IMR-90 (cell line): ENCODE measurements at regions not wholly inside any gene's neighbourhood (a gene's known extent, or its start where the extent isn't known, plus 50 kb on each side); places are given as distances from the start of the nearest gene placed in this dataset.

Experiments used
- CEBPB ChIP-seq: IDR thresholded peaks from 2 replicates; pipeline ENCODE4 v1.6.1; 2012; ENCODE audit warnings: low read depth, low read length, improper control_type of control experiment
- CTCF ChIP-seq: conservative IDR thresholded peaks from 2 replicates; pipeline ENCODE4 v1.5.1; 2012; ENCODE audit warnings: mild to moderate bottlenecking, low read depth, low read length, improper control_type of control experiment
- FOS ChIP-seq: fragments of 150-350 bp; IDR thresholded peaks from 2 replicates; pipeline ENCODE4 v1.6.1; 2016; ENCODE audit warnings: low read depth, low read length
- MAZ ChIP-seq: IDR thresholded peaks from 2 replicates; pipeline ENCODE4 v1.6.1; 2012; ENCODE audit warnings: low read depth, mild to moderate bottlenecking, low read length, improper control_type of control experiment, moderate library complexity, borderline replicate concordance
- POLR2A ChIP-seq: IDR thresholded peaks from 2 replicates; pipeline ENCODE4 v1.6.1; 2012; ENCODE audit warnings: mild to moderate bottlenecking, low read depth, low read length
- RFX5 ChIP-seq: IDR thresholded peaks from 2 replicates; pipeline ENCODE4 v1.8.0; 2012; ENCODE audit warnings: low read depth, mild to moderate bottlenecking, low read length, moderate library complexity
- SMC3 ChIP-seq: fragments of 150-350 bp; IDR thresholded peaks from 2 replicates; pipeline ENCODE4 v1.6.1; 2016; ENCODE audit warnings: low read depth, mild to moderate bottlenecking, antibody characterized with exemption, low read length, moderate library complexity

- TF ChIP-seq SMC3 = no peak
- no peak for TF ChIP-seq CTCF
- TF ChIP-seq POLR2A = no peak
- TF ChIP-seq RFX5 = no peak
- no peak for TF ChIP-seq FOS
- TF ChIP-seq MAZ = no peak
- peak; percentile 79 for TF ChIP-seq CEBPB
Observed at GRCh38 chr21:35810431-35810970, 249.8 kb downstream of the SETD4 start.
